ENCODE measurements at regions not wholly inside any gene's neighbourhood (a gene's known extent, or its start where the extent isn't known, plus 50 kb on each side); places are given as distances from the start of the nearest gene placed in this dataset.

DNA sequence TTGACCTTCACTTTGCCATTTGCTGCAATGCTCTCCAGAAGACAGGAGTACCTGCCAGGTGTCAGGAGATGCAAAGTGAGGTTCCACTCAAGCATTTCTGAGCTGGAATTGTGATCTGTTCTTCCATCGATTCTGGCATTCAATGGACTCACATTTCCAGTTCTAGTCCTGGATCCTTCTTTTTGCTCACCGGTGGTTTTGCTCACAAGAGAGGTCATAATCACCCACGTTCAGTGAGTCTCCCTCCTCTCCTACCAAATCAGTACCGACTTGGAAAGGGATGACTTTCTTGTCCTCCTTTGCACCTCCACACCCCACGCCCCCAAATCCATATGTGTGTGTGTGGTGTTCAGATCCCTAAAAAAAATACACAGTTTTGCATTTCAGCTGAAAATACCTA is 206.7 kb upstream of the IGF1R start:
- Histone ChIP-seq H2AFZ (no peak overlapping the region), H3K4me1 (no peaks in the 10 kb centered on the region), H3K4me2 (ENCODE audit: low read length) (no peak overlapping the region), H3K36me3 (ENCODE audit: control insufficient read depth, insufficient read depth, low read length) (no peaks in the 10 kb centered on the region), H3K79me2 (no peaks in the 10 kb centered on the region), H3K4me3 (ENCODE audit: low read depth, low read length) (no peak overlapping the region), H3K27me3 (ENCODE audit: control insufficient read depth, insufficient read depth, low read length) (no peaks in the 10 kb centered on the region), H3K27ac (no peak overlapping the region), H3K9ac (no peak overlapping the region), H3K9me3 (ENCODE audit: control insufficient read depth, low read length) (no peaks in the 10 kb centered on the region)
- TF ChIP-seq, protein P1, sequence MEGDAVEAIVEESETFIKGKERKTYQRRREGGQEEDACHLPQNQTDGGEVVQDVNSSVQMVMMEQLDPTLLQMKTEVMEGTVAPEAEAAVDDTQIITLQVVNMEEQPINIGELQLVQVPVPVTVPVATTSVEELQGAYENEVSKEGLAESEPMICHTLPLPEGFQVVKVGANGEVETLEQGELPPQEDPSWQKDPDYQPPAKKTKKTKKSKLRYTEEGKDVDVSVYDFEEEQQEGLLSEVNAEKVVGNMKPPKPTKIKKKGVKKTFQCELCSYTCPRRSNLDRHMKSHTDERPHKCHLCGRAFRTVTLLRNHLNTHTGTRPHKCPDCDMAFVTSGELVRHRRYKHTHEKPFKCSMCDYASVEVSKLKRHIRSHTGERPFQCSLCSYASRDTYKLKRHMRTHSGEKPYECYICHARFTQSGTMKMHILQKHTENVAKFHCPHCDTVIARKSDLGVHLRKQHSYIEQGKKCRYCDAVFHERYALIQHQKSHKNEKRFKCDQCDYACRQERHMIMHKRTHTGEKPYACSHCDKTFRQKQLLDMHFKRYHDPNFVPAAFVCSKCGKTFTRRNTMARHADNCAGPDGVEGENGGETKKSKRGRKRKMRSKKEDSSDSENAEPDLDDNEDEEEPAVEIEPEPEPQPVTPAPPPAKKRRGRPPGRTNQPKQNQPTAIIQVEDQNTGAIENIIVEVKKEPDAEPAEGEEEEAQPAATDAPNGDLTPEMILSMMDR (IDR thresholded peaks at IDR 0.05), result no peak

- no peaks in the 10 kb centered on the region for H3K27me3 ChIP-seq (ENCODE audit: control insufficient read depth, insufficient read depth, low read length)
- no peaks in the 10 kb centered on the region for H3K79me2 ChIP-seq
- no peak overlapping the region for H3K9ac ChIP-seq
- H3K4me2 ChIP-seq (ENCODE audit: low read length), result no peak overlapping the region
- no peak overlapping the region for H3K27ac ChIP-seq
- H3K4me3 ChIP-seq (ENCODE audit: low read depth, low read length), result no peak overlapping the region
- TF ChIP-seq, protein P1 (IDR thresholded peaks at IDR 0.05), result peak; percentile 42
- no peaks in the 10 kb centered on the region for H3K9me3 ChIP-seq (ENCODE audit: control insufficient read depth, low read length)
- no peaks in the 10 kb centered on the region for H3K36me3 ChIP-seq (ENCODE audit: control insufficient read depth, insufficient read depth, low read length)
- H2AFZ ChIP-seq, result no peak overlapping the region
- no peaks in the 10 kb centered on the region for H3K4me1 ChIP-seq
Observed at GRCh38 chr15:98442379-98442833, 205.9 kb upstream of the IGF1R start.

GRCh38 chr15:98442901-98443300 is 205.4 kb upstream of the IGF1R start:
- no peaks in the 10 kb centered on the region for H3K4me1 ChIP-seq
- H3K36me3 ChIP-seq (ENCODE audit: control insufficient read depth, insufficient read depth, low read length), result no peaks in the 10 kb centered on the region
- TF ChIP-seq, protein P1 (IDR thresholded peaks at IDR 0.05), result no peak
- H3K27ac ChIP-seq, result no peak overlapping the region
- no peak overlapping the region for H3K9ac ChIP-seq
- no peak overlapping the region for H2AFZ ChIP-seq
- no peak overlapping the region for H3K4me2 ChIP-seq (ENCODE audit: low read length)
- H3K9me3 ChIP-seq (ENCODE audit: control insufficient read depth, low read length), result no peaks in the 10 kb centered on the region
- H3K4me3 ChIP-seq (ENCODE audit: low read depth, low read length), result no peak overlapping the region
- no peaks in the 10 kb centered on the region for H3K79me2 ChIP-seq
- H3K27me3 ChIP-seq (ENCODE audit: control insufficient read depth, insufficient read depth, low read length), result no peaks in the 10 kb centered on the region

DNA sequence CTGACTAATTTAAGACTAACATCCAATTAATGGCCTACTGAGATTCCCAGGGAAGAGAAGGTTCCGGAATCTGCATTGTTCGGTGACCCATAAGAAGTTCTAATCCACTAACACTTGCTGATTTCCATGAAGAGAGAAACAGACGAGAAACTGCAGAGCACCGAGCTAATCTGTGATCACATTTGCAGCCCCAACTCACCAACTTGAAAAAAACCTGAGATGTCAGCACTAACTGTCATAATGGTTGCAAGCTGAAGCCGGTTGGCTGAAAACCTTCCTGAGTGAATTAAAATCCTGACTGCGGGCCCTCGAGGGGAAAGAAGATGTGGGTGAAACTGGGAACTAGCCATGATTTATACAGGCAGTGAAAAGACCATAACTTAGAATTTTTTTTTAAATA is 204.8 kb upstream of the IGF1R start:
- TF ChIP-seq, protein P1 (IDR thresholded peaks at IDR 0.05), result no peak
- H3K9me3 ChIP-seq (ENCODE audit: control insufficient read depth, low read length), result no peaks in the 10 kb centered on the region
- no peaks in the 10 kb centered on the region for H3K27me3 ChIP-seq (ENCODE audit: control insufficient read depth, insufficient read depth, low read length)
- no peaks in the 10 kb centered on the region for H3K79me2 ChIP-seq
- H3K4me1 ChIP-seq, result no peaks in the 10 kb centered on the region
- H3K4me2 ChIP-seq (ENCODE audit: low read length), result no peak overlapping the region
- H3K9ac ChIP-seq, result no peak overlapping the region
- no peak overlapping the region for H2AFZ ChIP-seq
- H3K27ac ChIP-seq, result no peak overlapping the region
- no peak overlapping the region for H3K4me3 ChIP-seq (ENCODE audit: low read depth, low read length)
- H3K36me3 ChIP-seq (ENCODE audit: control insufficient read depth, insufficient read depth, low read length), result no peaks in the 10 kb centered on the region

DNA sequence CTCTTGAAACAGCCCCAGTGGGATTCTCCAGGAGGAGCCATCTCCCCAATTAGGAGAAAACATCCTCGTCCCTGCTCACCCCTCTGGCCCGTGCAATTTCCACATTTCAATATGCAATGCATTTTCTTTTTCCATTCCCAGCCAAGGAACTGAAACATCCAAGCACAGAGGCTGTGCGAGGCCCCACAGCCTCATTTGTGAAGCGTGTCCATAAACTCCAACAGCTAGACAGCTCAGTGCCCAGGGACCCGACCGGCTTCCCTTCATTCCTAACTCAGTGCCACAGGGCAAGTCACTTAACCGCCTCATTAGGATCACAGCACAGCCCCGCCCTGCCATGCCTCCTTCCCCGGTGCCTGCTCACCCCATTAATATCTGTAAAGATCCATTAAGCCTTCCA is 204.2 kb upstream of the IGF1R start:
- no peak overlapping the region for H3K27ac ChIP-seq
- no peak overlapping the region for H3K4me2 ChIP-seq (ENCODE audit: low read length)
- no peaks in the 10 kb centered on the region for H3K36me3 ChIP-seq (ENCODE audit: control insufficient read depth, insufficient read depth, low read length)
- H3K9me3 ChIP-seq (ENCODE audit: control insufficient read depth, low read length), result no peaks in the 10 kb centered on the region
- H3K4me3 ChIP-seq (ENCODE audit: low read depth, low read length), result no peak overlapping the region
- TF ChIP-seq, protein P1 (IDR thresholded peaks at IDR 0.05), result no peak
- no peaks in the 10 kb centered on the region for H3K4me1 ChIP-seq
- no peaks in the 10 kb centered on the region for H3K79me2 ChIP-seq
- no peak overlapping the region for H3K9ac ChIP-seq
- no peak overlapping the region for H2AFZ ChIP-seq
- no peaks in the 10 kb centered on the region for H3K27me3 ChIP-seq (ENCODE audit: control insufficient read depth, insufficient read depth, low read length)

All from parathyroid adenoma (tissue), 2 donors.